ENCODE measurements at regions not wholly inside any gene's neighbourhood (a gene's known extent, or its start where the extent isn't known, plus 50 kb on each side); places are given as distances from the start of the nearest gene placed in this dataset.
A peak's percentile ranks its signal among the peaks of the same experiment; 100 is the strongest.

DNA sequence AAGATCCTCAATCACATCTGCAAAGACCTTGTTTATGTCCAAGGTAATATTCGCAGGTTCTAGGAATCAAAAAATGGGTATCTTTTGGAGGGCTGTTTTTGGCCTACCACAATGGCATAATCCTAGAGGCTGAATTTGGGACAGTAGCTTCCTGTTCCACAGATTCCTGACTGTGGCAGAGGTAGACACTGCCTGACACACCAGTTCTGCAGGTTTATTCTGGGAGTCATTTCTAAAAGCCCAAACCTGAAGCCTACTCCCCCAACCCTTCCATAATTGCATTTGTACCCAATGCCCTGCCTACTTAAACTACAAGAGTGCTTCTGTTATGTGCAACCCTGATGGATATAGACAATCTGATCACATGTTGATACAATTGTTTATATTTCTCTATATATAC is 378.9 kb downstream of the PCNX1 start:
- Mint-ChIP-seq H3K27ac (ENCODE audit: low read depth) (no peak overlapping the region), H3K27me3 (no peaks in the 10 kb centered on the region), H3K4me1 (peaks cover 7% of the 10 kb centered on the region), H3K36me3 (ENCODE audit: insufficient read depth) (no peaks in the 10 kb centered on the region), H3K9me3 (no peaks in the 10 kb centered on the region), H3K4me3 (no peak overlapping the region)
- DNase-seq (ENCODE audit: low spot score in 2 of 2) (no peak), ATAC-seq (replicated peaks; ENCODE audit: extremely low read depth, poor library complexity, severe bottlenecking) (no peak)

DNA sequence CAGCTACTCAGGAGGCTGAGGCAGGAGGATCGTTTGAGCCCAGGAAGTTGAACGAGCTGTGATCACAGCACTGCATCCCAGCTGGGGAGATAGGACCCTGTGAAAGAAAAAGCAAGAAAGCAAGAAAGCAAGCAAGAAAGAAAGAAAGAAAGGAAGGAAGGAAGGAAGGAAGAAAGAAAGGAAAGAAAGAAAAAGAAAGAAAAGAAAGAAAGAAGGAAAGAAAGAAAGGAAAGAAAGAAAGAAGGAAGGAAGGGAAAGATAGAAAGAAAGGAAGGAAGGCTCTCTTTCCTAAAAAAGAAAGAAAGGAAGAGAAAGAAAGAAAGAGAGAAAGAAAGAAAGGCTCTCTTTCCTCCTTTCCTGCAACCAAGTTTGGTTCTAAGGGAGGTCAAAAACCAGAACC is 380.3 kb downstream of the PCNX1 start:
- Mint-ChIP-seq H3K36me3 (ENCODE audit: insufficient read depth) (no peaks in the 10 kb centered on the region), H3K4me1 (peaks cover 7% of the 10 kb centered on the region), H3K9me3 (no peaks in the 10 kb centered on the region), H3K27me3 (no peaks in the 10 kb centered on the region), H3K27ac (ENCODE audit: low read depth) (peak overlapping the region; percentile 47), H3K4me3 (no peak overlapping the region)
- ATAC-seq (replicated peaks; ENCODE audit: extremely low read depth, poor library complexity, severe bottlenecking) (no peak), DNase-seq (ENCODE audit: low spot score in 2 of 2) (no peak)

DNA sequence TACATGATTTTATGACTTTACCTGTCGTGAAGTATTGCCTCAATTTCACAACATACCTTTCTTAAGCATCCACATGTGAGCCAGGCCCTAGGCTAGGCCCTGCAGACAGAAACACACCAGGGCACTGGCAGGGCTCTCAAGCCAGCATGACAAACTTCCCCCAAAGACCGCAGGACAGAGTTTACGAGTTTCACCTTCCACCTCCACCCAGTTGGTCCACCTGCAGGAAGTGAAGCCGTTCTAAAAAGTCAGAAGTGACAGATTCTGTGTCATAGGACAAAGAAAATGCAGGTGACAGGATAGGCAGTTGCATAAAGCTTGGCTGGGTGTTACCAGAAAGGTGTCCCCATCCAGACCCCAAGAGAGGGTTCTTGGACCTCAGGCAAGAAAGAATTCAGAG is 382.3 kb downstream of the PCNX1 start:
- Mint-ChIP-seq H3K27me3 (no peaks in the 10 kb centered on the region), H3K9me3 (no peaks in the 10 kb centered on the region), H3K4me1 (peaks cover 7% of the 10 kb centered on the region), H3K36me3 (ENCODE audit: insufficient read depth) (no peaks in the 10 kb centered on the region), H3K27ac (ENCODE audit: low read depth) (peak overlapping the region; percentile 67), H3K4me3 (peak overlapping the region; percentile 40)
- no peak for DNase-seq (ENCODE audit: low spot score in 2 of 2)
- peak; percentile 43 for ATAC-seq (replicated peaks; ENCODE audit: extremely low read depth, poor library complexity, severe bottlenecking)

DNA sequence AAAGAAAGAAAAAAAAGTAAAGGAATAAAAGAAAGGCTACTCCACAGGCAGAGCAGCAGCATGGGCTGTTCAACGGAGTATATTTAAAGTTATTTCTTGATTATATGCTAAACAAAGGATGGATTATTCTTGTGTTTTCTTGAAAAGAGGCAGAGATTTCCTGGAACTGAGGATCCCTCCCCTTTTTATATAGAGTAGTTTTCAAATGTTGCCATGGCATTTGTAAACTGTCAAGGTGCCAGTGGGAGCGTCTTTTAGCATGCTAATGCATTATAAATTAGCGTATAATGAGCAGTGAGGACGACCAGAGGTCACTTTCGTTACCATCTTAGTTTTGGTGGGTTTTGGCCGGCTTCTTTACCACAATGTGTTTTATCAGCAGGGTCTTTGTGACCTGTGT is 383.0 kb downstream of the PCNX1 start:
- ATAC-seq (replicated peaks; ENCODE audit: extremely low read depth, poor library complexity, severe bottlenecking) = no peak
- Mint-ChIP-seq H3K36me3 (ENCODE audit: insufficient read depth) (no peaks in the 10 kb centered on the region), H3K4me1 (peaks cover 7% of the 10 kb centered on the region), H3K27ac (ENCODE audit: low read depth) (peak overlapping the region; percentile 67), H3K9me3 (no peaks in the 10 kb centered on the region), H3K27me3 (no peaks in the 10 kb centered on the region), H3K4me3 (no peak overlapping the region)
- DNase-seq (ENCODE audit: low spot score in 2 of 2) = no peak

DNA sequence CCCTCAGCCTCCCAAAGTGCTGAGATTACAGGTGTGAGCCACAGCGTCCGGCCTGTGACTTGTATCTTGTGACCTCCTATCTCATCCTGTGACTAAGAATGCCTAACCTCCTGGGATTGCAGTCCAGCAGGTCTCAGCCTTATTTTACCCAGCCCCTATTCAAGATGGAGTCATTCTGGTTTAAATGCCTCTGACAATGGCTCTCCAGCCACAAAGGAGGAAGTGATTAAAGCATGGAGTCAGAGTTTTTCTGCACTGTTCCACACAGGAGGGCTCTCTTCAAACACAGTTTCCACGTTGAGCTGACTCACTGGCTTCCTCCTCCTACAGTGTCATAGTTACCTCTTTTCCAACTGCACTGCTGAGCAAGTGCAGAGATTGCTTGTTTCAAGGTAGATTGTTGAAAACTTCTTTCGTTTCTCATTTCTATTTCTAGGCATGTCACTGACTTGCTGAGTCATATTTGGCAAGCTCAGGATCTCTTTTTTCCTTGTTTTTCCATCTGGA is 383.8 kb downstream of the PCNX1 start:
- Mint-ChIP-seq H3K9me3 (no peaks in the 10 kb centered on the region), H3K27ac (ENCODE audit: low read depth) (no peak overlapping the region), H3K4me3 (no peak overlapping the region), H3K36me3 (ENCODE audit: insufficient read depth) (no peaks in the 10 kb centered on the region), H3K27me3 (no peaks in the 10 kb centered on the region), H3K4me1 (peaks cover 7% of the 10 kb centered on the region)
- DNase-seq (ENCODE audit: low spot score in 2 of 2) = no peak
- ATAC-seq (replicated peaks; ENCODE audit: extremely low read depth, poor library complexity, severe bottlenecking) = no peak

DNA sequence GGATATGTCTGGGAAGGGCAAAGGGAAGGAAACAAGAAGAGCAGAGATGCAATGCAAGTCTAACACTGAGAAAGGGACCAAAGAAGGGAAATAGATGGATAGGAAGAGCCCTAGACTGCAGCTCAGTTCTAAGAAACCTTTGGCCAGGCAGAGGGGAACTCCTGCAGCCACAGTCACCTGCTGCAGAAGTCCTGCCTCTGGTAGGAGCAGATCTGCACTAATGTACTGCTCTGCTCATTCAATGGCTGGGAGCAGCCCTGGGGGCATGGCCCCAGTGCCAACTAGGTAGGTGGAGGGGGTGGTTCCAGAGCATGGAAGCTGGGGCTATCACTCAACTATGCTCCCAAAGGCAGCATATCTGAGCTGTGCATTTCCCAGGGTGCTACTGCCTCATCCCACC is 388.9 kb downstream of the PCNX1 start:
- Mint-ChIP-seq H3K27ac (ENCODE audit: low read depth) (no peak overlapping the region), H3K4me3 (no peak overlapping the region), H3K9me3 (no peaks in the 10 kb centered on the region), H3K36me3 (ENCODE audit: insufficient read depth) (no peaks in the 10 kb centered on the region), H3K27me3 (no peaks in the 10 kb centered on the region), H3K4me1 (no peaks in the 10 kb centered on the region)
- DNase-seq (ENCODE audit: low spot score in 2 of 2) (no peak), ATAC-seq (replicated peaks; ENCODE audit: extremely low read depth, poor library complexity, severe bottlenecking) (no peak)

DNA sequence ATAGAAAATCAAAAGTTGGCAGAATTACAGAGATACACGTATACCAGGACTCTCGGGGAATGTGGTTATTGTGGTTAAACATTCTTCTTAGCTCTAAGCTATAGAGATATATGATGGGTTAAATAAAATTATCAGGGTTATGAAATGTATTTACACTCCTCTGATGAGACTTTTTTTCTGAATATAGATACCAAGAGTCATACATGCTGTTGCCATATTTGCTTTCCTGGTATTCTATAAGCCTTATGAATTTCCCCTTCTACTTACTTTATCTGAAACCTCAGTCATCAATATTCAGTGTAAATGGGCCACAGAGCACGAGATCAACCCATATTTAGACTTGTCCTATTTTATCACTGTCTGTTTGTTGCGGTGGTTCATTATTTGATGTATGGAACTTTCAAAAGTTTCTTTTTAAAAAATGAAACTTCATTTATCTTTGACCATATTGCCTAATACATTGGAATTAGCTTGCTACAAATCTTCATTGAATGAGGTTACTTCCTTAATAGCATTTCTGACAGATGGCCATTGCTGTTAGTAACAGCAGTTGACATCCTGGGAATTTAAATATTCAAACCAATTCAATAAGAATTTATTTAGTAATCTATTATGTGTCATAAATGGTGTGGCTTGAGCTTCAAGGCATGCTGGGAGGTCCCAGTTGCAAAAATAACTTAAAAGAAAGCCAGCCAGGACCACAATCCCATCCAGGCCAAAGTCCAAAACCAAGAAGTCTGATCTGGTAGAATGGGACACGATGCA is 393.5 kb downstream of the PCNX1 start:
- Mint-ChIP-seq H3K27me3 (peaks cover 10% of the 10 kb centered on the region), H3K27ac (ENCODE audit: low read depth) (no peak overlapping the region), H3K9me3 (peaks cover 12% of the 10 kb centered on the region), H3K36me3 (ENCODE audit: insufficient read depth) (no peaks in the 10 kb centered on the region), H3K4me3 (no peak overlapping the region), H3K4me1 (no peaks in the 10 kb centered on the region)
- ATAC-seq (replicated peaks; ENCODE audit: extremely low read depth, poor library complexity, severe bottlenecking) = no peak
- no peak for DNase-seq (ENCODE audit: low spot score in 2 of 2)

DNA sequence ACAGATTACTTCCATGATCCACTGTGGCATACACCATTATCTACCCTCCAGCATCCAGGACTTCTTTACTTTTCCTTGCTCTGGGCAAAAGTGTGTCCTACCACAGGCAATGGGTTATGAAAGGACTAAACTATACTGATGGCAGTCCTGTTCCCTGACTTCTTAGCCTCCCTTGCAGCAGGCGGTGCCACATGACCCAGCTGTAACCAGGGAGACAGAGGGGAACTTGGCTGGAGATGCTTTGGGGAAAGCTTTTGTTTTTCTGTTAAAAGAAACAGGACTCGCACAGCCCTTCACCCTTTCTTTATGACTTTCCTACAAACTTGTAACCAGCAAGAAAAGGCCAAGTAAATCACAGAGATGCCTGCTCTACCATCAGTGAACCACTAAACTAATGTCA is 394.4 kb downstream of the PCNX1 start:
- ATAC-seq (replicated peaks; ENCODE audit: extremely low read depth, poor library complexity, severe bottlenecking) (no peak), DNase-seq (ENCODE audit: low spot score in 2 of 2) (no peak)
- H3K4me1 Mint-ChIP-seq = no peaks in the 10 kb centered on the region
- peaks cover 12% of the 10 kb centered on the region for H3K9me3 Mint-ChIP-seq
- H3K36me3 Mint-ChIP-seq (ENCODE audit: insufficient read depth) = no peaks in the 10 kb centered on the region
- H3K27ac Mint-ChIP-seq (ENCODE audit: low read depth) = no peak overlapping the region
- H3K27me3 Mint-ChIP-seq = peaks cover 13% of the 10 kb centered on the region
- H3K4me3 Mint-ChIP-seq = no peak overlapping the region

DNA sequence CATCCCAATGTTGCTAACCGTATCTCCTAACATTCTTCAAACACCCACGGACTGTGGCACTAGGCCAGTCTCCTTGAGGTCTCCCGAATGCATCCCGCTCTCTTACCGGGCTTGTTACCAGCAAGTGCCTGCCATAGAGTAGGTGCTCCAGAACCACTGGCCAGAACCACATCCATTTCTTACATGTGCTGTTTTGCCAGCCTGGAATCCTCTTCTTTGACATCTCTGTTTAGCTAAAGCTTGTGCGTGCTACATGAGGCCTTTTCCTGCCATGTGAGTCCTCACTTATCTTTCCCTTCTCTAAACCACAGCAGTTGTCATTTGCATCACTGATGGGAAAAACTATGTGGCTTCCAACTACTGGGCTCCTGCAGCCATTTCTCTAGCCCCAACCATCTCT is 397.4 kb downstream of the PCNX1 start:
- H3K9me3 Mint-ChIP-seq = peaks cover 12% of the 10 kb centered on the region
- ATAC-seq (replicated peaks; ENCODE audit: extremely low read depth, poor library complexity, severe bottlenecking) (no peak), DNase-seq (ENCODE audit: low spot score in 2 of 2) (no peak)
- H3K27me3 Mint-ChIP-seq = peaks cover 36% of the 10 kb centered on the region
- no peak overlapping the region for H3K4me3 Mint-ChIP-seq
- H3K27ac Mint-ChIP-seq (ENCODE audit: low read depth) = no peak overlapping the region
- no peaks in the 10 kb centered on the region for H3K36me3 Mint-ChIP-seq (ENCODE audit: insufficient read depth)
- no peaks in the 10 kb centered on the region for H3K4me1 Mint-ChIP-seq

DNA sequence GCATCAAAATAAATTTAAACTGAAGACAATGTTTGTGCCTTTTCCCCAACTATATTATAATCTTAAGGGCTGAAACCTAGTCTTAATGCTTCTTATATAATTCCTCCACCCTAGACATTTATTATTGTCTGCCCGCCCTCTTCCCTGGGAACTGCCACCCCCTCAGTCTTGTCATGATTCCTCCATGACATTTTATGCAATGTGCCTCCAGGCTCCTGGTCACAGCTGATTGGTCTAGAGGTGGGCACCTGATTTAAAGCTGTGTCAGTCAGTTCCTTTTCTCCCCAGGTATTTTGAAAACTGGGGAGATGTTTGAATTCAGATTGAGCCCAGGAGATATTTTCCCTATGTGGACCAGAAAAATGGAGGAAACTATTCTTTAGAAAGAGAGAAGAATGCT is 401.4 kb downstream of the PCNX1 start:
- DNase-seq (ENCODE audit: low spot score in 2 of 2) = no peak
- Mint-ChIP-seq H3K4me3 (no peak overlapping the region), H3K9me3 (peaks cover 17% of the 10 kb centered on the region), H3K27me3 (peaks cover 51% of the 10 kb centered on the region), H3K4me1 (no peaks in the 10 kb centered on the region), H3K27ac (ENCODE audit: low read depth) (no peak overlapping the region), H3K36me3 (ENCODE audit: insufficient read depth) (no peaks in the 10 kb centered on the region)
- ATAC-seq (replicated peaks; ENCODE audit: extremely low read depth, poor library complexity, severe bottlenecking) = no peak

DNA sequence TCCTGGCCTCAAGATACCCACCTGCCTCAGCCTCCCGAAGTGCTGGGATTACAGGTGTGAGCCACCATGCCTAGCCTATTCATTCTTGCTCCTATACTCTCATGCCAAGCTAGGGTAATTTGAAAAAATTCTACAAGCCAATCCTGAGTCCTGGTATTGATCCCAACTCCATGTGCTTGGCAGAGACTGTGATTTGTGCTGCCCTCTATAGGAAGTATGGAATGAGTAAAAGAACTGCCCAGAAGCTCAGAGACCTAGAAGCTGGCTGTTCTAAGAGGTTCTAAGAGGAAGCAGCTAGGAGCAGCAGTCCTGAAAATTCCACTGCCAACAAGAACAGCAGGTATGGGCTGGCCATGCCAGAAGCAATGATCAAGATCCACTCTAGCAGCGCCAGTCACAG is 402.5 kb downstream of the PCNX1 start:
- no peaks in the 10 kb centered on the region for H3K4me1 Mint-ChIP-seq
- ATAC-seq (replicated peaks; ENCODE audit: extremely low read depth, poor library complexity, severe bottlenecking) = no peak
- DNase-seq (ENCODE audit: low spot score in 2 of 2) = no peak
- peaks cover 15% of the 10 kb centered on the region for H3K9me3 Mint-ChIP-seq
- no peak overlapping the region for H3K27ac Mint-ChIP-seq (ENCODE audit: low read depth)
- H3K36me3 Mint-ChIP-seq (ENCODE audit: insufficient read depth) = no peaks in the 10 kb centered on the region
- H3K27me3 Mint-ChIP-seq = peaks cover 48% of the 10 kb centered on the region
- H3K4me3 Mint-ChIP-seq = no peak overlapping the region

DNA sequence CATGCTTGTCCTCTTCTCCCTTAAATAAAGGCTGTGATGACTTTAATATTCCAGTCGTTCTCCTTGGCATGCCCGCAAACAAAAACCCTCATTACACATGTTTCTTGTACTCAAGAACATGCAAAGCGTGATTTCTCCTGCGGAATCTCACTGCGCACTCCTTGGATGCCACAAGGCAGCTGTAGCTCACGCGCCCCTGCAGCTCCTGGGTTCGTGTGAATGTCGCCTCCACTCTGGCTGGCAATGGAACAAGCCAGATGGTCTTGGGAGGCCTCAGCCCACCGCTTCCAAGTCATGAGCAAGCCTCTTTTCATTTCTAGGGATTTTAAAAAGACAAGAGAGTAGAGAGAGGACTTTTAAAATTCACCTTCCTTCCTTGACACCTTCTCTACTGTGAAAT is 403.8 kb downstream of the PCNX1 start:
- peaks cover 6% of the 10 kb centered on the region for H3K9me3 Mint-ChIP-seq
- no peak overlapping the region for H3K4me3 Mint-ChIP-seq
- H3K27ac Mint-ChIP-seq (ENCODE audit: low read depth) = no peak overlapping the region
- ATAC-seq (replicated peaks; ENCODE audit: extremely low read depth, poor library complexity, severe bottlenecking) = no peak
- no peaks in the 10 kb centered on the region for H3K36me3 Mint-ChIP-seq (ENCODE audit: insufficient read depth)
- peaks cover 41% of the 10 kb centered on the region for H3K27me3 Mint-ChIP-seq
- no peaks in the 10 kb centered on the region for H3K4me1 Mint-ChIP-seq
- no peak for DNase-seq (ENCODE audit: low spot score in 2 of 2)

DNA sequence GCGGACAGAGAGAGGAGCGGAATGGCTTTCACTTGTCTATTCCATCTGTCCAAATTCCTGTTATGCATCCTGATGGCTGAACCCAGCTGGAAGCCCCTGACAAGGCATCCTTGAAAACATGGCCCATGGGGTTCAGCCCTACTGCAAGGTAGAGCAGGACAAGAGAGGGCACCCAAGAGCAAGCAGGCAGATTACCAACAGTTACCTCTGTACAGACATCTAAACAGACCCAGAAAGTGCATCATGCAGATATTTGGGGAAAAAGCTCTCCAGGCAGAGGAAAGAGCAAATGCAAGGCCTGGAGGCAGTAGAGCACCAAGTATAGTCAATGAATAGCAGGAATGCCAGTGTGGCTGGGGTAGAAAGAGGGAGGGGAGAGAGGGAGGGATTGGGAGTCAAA is 407.5 kb downstream of the PCNX1 start:
- DNase-seq (ENCODE audit: low spot score in 2 of 2) = no peak
- Mint-ChIP-seq H3K4me3 (no peak overlapping the region), H3K27me3 (peaks cover 15% of the 10 kb centered on the region), H3K9me3 (peaks cover 6% of the 10 kb centered on the region), H3K27ac (ENCODE audit: low read depth) (no peak overlapping the region), H3K36me3 (ENCODE audit: insufficient read depth) (peaks cover 3% of the 10 kb centered on the region), H3K4me1 (peaks cover 5% of the 10 kb centered on the region)
- ATAC-seq (replicated peaks; ENCODE audit: extremely low read depth, poor library complexity, severe bottlenecking) = no peak
